HepG2 (cell line): ENCODE measurements at regions not wholly inside any gene's neighbourhood (a gene's known extent, or its start where the extent isn't known, plus 50 kb on each side); places are given as distances from the start of the nearest gene placed in this dataset.

Experiments used
- ATAC-seq: fragments of 200-7000 bp; cut with Tn5 transposase; 3 replicates; pipeline ENCODE4 v1.9.1; 2020; ENCODE audit warnings: mild to moderate bottlenecking, moderate library complexity
- BruUV-seq: library from RNA; stranded (reverse); fragments of 400-500 nt; replicated peaks from 2 replicates; lab custom pipeline; 2021; lab: Mats Ljungman, UMichigan
- CTCF ChIA-PET: fragments of 300-600 bp; formaldehyde crosslinking; extraction: SDS; loops from one replicate; lab custom pipeline; 2021; ENCODE audit warnings: low total read pairs, inconsistent platforms, low intra/inter-chr PET ratio; lab: Yijun Ruan, JAX
- POLR2A ChIA-PET: fragments of 350-600 bp; sonication (Branson Sonifier 250); formaldehyde crosslinking; loops from one replicate; lab custom pipeline; 2020; ENCODE audit warnings: antibody characterized with exemption, inconsistent platforms; lab: Yijun Ruan, JAX
- DNase-seq: peaks from one replicate; pipeline ENCODE4 v3.0.0-alpha.2; 2015; ENCODE audit warnings: low spot score
- FAIRE-seq: peaks from 3 replicates; lab custom pipeline; 2011; peaks lifted over from hg19 to GRCh38; lab: Jason Lieb, UNC
- H2AFZ ChIP-seq: one replicate; pipeline ENCODE4 v1.6.1; 2011; ENCODE audit warnings: low read length, inconsistent platforms
- H3K27ac ChIP-seq: fragments of 300-600 bp; 3 replicates; pipeline ENCODE4 v1.8.0; 2011; ENCODE audit warnings: mixed run types, mild to moderate bottlenecking, mixed read lengths, low read length, inconsistent platforms; ENCODE audit not compliant: insufficient read depth; ENCODE audit errors: extremely low read length
- H3K27me3 ChIP-seq, 2 experiments: fragments of 200-600 bp in 1 of 2; 2 replicates in 1 of 2; 3 replicates in 1 of 2; pipeline versions ENCODE4 v1.6.0 to v1.8.0; 2011; ENCODE audit warnings: low read length in 2 of 2, mild to moderate bottlenecking in 2 of 2, moderate library complexity in 2 of 2, inconsistent platforms in 1 of 2; ENCODE audit not compliant: insufficient read depth in 2 of 2, control insufficient read depth in 1 of 2
- H3K36me3 ChIP-seq, 2 experiments: fragments of 200-600 bp in 1 of 2; replicated peaks in 1 of 2; 2 replicates in 1 of 2; 3 replicates in 1 of 2; pipeline versions ENCODE4 v1.5.1 to v1.8.0; 2011; ENCODE audit warnings: low read length in 2 of 2, inconsistent platforms in 1 of 2; ENCODE audit not compliant: insufficient read depth in 2 of 2, control insufficient read depth in 1 of 2
- H3K4me1 ChIP-seq: 2 replicates; pipeline ENCODE4 v1.5.1; 2012; ENCODE audit warnings: low read length, inconsistent platforms; ENCODE audit not compliant: insufficient read depth
- H3K4me2 ChIP-seq: 2 replicates; pipeline ENCODE4 v1.6.0; 2011; ENCODE audit warnings: low read depth, low read length, inconsistent platforms
- H3K4me3 ChIP-seq, 3 experiments: fragments of 200-600 bp in 1 of 3; sonication (generic), shearing (Covaris generic) in 1 of 3; replicated peaks in 1 of 3; 2 replicates each; pipeline ENCODE4 v1.5.1; 2011 to 2016; ENCODE audit warnings: low read length in 3 of 3, inconsistent platforms in 2 of 3, low read depth in 2 of 3, mild to moderate bottlenecking in 2 of 3, control low read depth in 1 of 3, mixed read lengths in 1 of 3; ENCODE audit not compliant: insufficient read depth in 1 of 3
- H3K79me2 ChIP-seq: one replicate; pipeline ENCODE4 v1.6.1; 2011; ENCODE audit warnings: low read length, inconsistent platforms; ENCODE audit not compliant: insufficient read depth
- H3K9ac ChIP-seq: 2 replicates; pipeline ENCODE4 v1.6.0; 2011; ENCODE audit warnings: mild to moderate bottlenecking, low read depth, low read length, inconsistent platforms; ENCODE audit not compliant: insufficient read depth
- H3K9me3 ChIP-seq: 2 replicates; pipeline ENCODE4 v1.5.1; 2012; ENCODE audit warnings: mild to moderate bottlenecking, low read length
- H4K20me1 ChIP-seq: 2 replicates; pipeline ENCODE4 v1.6.0; 2011; ENCODE audit warnings: inconsistent platforms, mild to moderate bottlenecking, low read length, moderate library complexity; ENCODE audit not compliant: insufficient read depth
- BCL6 ChIP-seq: IDR thresholded peaks from 2 replicates; pipeline ENCODE4 v1.6.1; 2016; ENCODE audit warnings: missing genetic modification reagents, missing compliant biosample characterization
- CEBPB ChIP-seq: IDR thresholded peaks from 2 replicates; pipeline ENCODE4 v1.6.1; 2011; ENCODE audit warnings: low read depth, low read length, improper control_type of control experiment, borderline replicate concordance
- CEBPG ChIP-seq: IDR thresholded peaks from 2 replicates; pipeline ENCODE4 v1.6.1; 2016
- GATAD2A ChIP-seq: IDR thresholded peaks from 2 replicates; pipeline ENCODE4 v1.6.1; 2016
- MED8 ChIP-seq: sonication (generic); formaldehyde crosslinking; IDR thresholded peaks from 2 replicates; pipeline ENCODE4 v1.8.1; 2023; ENCODE audit warnings: mild to moderate bottlenecking, missing genetic modification reagents; ENCODE audit not compliant: insufficient replicate concordance
- NFE2 ChIP-seq: sonication (generic); formaldehyde crosslinking; IDR thresholded peaks from 2 replicates; pipeline ENCODE4 v1.4.0; 2020; ENCODE audit warnings: missing genetic modification reagents
- ONECUT2 ChIP-seq: sonication (generic); formaldehyde crosslinking; IDR thresholded peaks from 2 replicates; pipeline ENCODE4 v1.4.0; 2020; ENCODE audit warnings: missing genetic modification reagents
- PREB ChIP-seq: sonication (generic); formaldehyde crosslinking; IDR thresholded peaks from 2 replicates; pipeline ENCODE4 v1.4.0; 2020; ENCODE audit warnings: missing genetic modification reagents
- REXO4 ChIP-seq: sonication (generic); formaldehyde crosslinking; IDR thresholded peaks from 2 replicates; pipeline ENCODE4 v1.8.0; 2022; ENCODE audit warnings: missing genetic modification reagents, mild to moderate bottlenecking, borderline replicate concordance
- SMYD3 ChIP-seq: sonication (generic); formaldehyde crosslinking; IDR thresholded peaks from 2 replicates; pipeline ENCODE4 v1.8.1; 2023; ENCODE audit warnings: mild to moderate bottlenecking, missing genetic modification reagents
- TFDP2 ChIP-seq: sonication (generic); formaldehyde crosslinking; IDR thresholded peaks from 2 replicates; pipeline ENCODE4 v1.4.0; 2020; ENCODE audit warnings: missing genetic modification reagents
- ZBTB8A ChIP-seq: sonication (generic); formaldehyde crosslinking; IDR thresholded peaks from 2 replicates; pipeline ENCODE4 v1.4.0; 2020; ENCODE audit warnings: mild to moderate bottlenecking, low read depth, missing genetic modification reagents, borderline replicate concordance
- ZNF17 ChIP-seq: sonication (generic); formaldehyde crosslinking; IDR thresholded peaks from 2 replicates; pipeline ENCODE4 v1.5.0; 2020; ENCODE audit warnings: mild to moderate bottlenecking, missing genetic modification reagents
- ZNF260 ChIP-seq: sonication (generic); formaldehyde crosslinking; IDR thresholded peaks from 2 replicates; pipeline ENCODE4 v1.4.0; 2020; ENCODE audit warnings: missing genetic modification reagents, low read depth, mild to moderate bottlenecking, borderline replicate concordance
- ZNF282 ChIP-seq: fragments of 450-650 bp; IDR thresholded peaks from 2 replicates; pipeline ENCODE4 v1.6.1; 2018; ENCODE audit not compliant: partially characterized antibody
- ZNF383 ChIP-seq: sonication (generic); formaldehyde crosslinking; IDR thresholded peaks from 2 replicates; pipeline ENCODE4 v1.4.0; 2020; ENCODE audit warnings: missing genetic modification reagents, mild to moderate bottlenecking, borderline replicate concordance
- ZNF550 ChIP-seq: sonication (generic); formaldehyde crosslinking; IDR thresholded peaks from 2 replicates; pipeline ENCODE4 v1.4.0; 2020; ENCODE audit warnings: mild to moderate bottlenecking, missing genetic modification reagents, borderline replicate concordance
- ZNF567 ChIP-seq: sonication (generic); formaldehyde crosslinking; IDR thresholded peaks from 2 replicates; pipeline ENCODE4 v1.8.1; 2023; ENCODE audit warnings: mild to moderate bottlenecking, missing genetic modification reagents, borderline replicate concordance
- ZNF761 ChIP-seq: sonication (generic); formaldehyde crosslinking; conservative IDR thresholded peaks from 2 replicates; pipeline ENCODE4 v1.4.0; 2020; ENCODE audit warnings: mild to moderate bottlenecking, missing genetic modification reagents
- WGBS: methylation state at CpG from one replicate; pipeline ENCODE4 v1.1.6; 2017; ENCODE audit warnings: low lambda C conversion rate; 5-methylcytosine and 5-hydroxymethylcytosine counted together
- in situ Hi-C: cut with HindIII; loops from 2 replicates; pipeline ENCODE4 v1.10.0; 2017; ENCODE audit warnings: low pct_unique_long_range_greater_than_20kb; ENCODE audit not compliant: extremely low pct_ligation_motif_present
- intact Hi-C: fragments of 100-400 bp; cut with micrococcal nuclease; formaldehyde crosslinking; loops from one replicate; pipeline ENCODE4 v1.10.0; 2022; ENCODE audit not compliant: unreplicated experiment
- TF ChIP-seq, protein P1 (sequence below): conservative IDR thresholded peaks from 2 replicates; pipeline ENCODE4 v1.6.1; 2018; ENCODE audit warnings: missing genetic modification reagents
- TF ChIP-seq, protein P2 (sequence below): IDR thresholded peaks from 2 replicates; pipeline ENCODE4 v1.6.1; 2016; ENCODE audit warnings: missing genetic modification reagents, missing compliant biosample characterization
- TF ChIP-seq, protein P3 (sequence below), 2 experiments: fragments of 450-650 bp in 1 of 2; sonication (generic) in 1 of 2; formaldehyde crosslinking; IDR thresholded peaks; 2 replicates each; pipeline versions ENCODE4 v1.5.0 to v1.8.0; 2020 to 2022; ENCODE audit warnings: mild to moderate bottlenecking in 1 of 2, missing genetic modification reagents in 1 of 2

GRCh38 chr10:78441694-78442093, 408.0 kb downstream of the RPS24 start:
- Histone ChIP-seq H3K4me1 (peaks cover 95% of the 10 kb centered on the region), H3K4me3 (no peak overlapping the region), H3K4me2 (no peak overlapping the region), H4K20me1 (no peaks in the 10 kb centered on the region), H3K79me2 (no peaks in the 10 kb centered on the region), H3K9ac (no peak overlapping the region), H3K36me3 (no peaks in the 10 kb centered on the region), H3K27me3 (no peaks in the 10 kb centered on the region), H3K9me3 (no peaks in the 10 kb centered on the region), H3K27ac (no peak overlapping the region), H2AFZ (no peak overlapping the region)
- FAIRE-seq (no peak), ATAC-seq (no peak), DNase-seq (no peak)
- POLR2A ChIA-PET, result interaction anchor here (1.8 kb wide), 1 partner anchor 16 kb away, joined by 9 read pairs; no protein-coding TSS in a partner anchor
- WGBS, result 82% methylated on average over 5 of the region's 5 CpGs
- in situ Hi-C loops (no loop called here), intact Hi-C loops (no loop called here)
- CTCF ChIA-PET, result no interaction called here
- no TSS peak for BruUV-seq
- no peak for TF ChIP-seq PREB (CRISPR knock-in tag)
- TF ChIP-seq, protein P1, sequence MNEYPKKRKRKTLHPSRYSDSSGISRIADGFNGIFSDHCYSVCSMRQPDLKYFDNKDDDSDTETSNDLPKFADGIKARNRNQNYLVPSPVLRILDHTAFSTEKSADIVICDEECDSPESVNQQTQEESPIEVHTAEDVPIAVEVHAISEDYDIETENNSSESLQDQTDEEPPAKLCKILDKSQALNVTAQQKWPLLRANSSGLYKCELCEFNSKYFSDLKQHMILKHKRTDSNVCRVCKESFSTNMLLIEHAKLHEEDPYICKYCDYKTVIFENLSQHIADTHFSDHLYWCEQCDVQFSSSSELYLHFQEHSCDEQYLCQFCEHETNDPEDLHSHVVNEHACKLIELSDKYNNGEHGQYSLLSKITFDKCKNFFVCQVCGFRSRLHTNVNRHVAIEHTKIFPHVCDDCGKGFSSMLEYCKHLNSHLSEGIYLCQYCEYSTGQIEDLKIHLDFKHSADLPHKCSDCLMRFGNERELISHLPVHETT, result no peak
- no peak for TF ChIP-seq TFDP2 (CRISPR knock-in tag)
- TF ChIP-seq, protein P2, sequence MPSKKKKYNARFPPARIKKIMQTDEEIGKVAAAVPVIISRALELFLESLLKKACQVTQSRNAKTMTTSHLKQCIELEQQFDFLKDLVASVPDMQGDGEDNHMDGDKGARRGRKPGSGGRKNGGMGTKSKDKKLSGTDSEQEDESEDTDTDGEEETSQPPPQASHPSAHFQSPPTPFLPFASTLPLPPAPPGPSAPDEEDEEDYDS (CRISPR knock-in tag), result no peak
- TF ChIP-seq CEBPG, result peak; percentile 59
- TF ChIP-seq ZNF550 (CRISPR knock-in tag), result no peak
- no peak for TF ChIP-seq ZNF567 (CRISPR knock-in tag)
- no peak for TF ChIP-seq MED8 (CRISPR knock-in tag)
- no peak for TF ChIP-seq REXO4 (CRISPR knock-in tag)
- TF ChIP-seq ZNF761, result no peak
- peak; percentile 50; the same call in 1 of the 2 replicates for TF ChIP-seq CEBPB
- TF ChIP-seq, protein P3, sequence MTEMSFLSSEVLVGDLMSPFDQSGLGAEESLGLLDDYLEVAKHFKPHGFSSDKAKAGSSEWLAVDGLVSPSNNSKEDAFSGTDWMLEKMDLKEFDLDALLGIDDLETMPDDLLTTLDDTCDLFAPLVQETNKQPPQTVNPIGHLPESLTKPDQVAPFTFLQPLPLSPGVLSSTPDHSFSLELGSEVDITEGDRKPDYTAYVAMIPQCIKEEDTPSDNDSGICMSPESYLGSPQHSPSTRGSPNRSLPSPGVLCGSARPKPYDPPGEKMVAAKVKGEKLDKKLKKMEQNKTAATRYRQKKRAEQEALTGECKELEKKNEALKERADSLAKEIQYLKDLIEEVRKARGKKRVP (CRISPR knock-in tag; IDR thresholded peaks at IDR 0.05), result peak in 1 of 2 experiments; percentile 92; a peak in 2 of 4 replicates
- no peak for TF ChIP-seq ZNF383 (CRISPR knock-in tag)
- no peak for TF ChIP-seq ONECUT2 (CRISPR knock-in tag)
- TF ChIP-seq ZNF260 (CRISPR knock-in tag), result no peak
- no peak for TF ChIP-seq ZBTB8A (CRISPR knock-in tag)
- TF ChIP-seq ZNF17 (CRISPR knock-in tag), result no peak
- no peak for TF ChIP-seq SMYD3 (CRISPR knock-in tag)
- peak; percentile 92 for TF ChIP-seq BCL6
- TF ChIP-seq NFE2 (CRISPR knock-in tag), result no peak
- peak; percentile 12; the same call in 1 of the 2 replicates for TF ChIP-seq GATAD2A
- no peak for TF ChIP-seq ZNF282
